MM.1S (cell line): ENCODE measurements at regions not wholly inside any gene's neighbourhood (a gene's known extent, or its start where the extent isn't known, plus 50 kb on each side); places are given as distances from the start of the nearest gene placed in this dataset.

Experiments
- EZH2phosphoT487 ChIP-seq: fragments of 300-600 bp; sonication (generic); IDR thresholded peaks from 2 replicates; pipeline ENCODE4 v1.6.1; 2018; ENCODE audit warnings: antibody characterized with exemption, low read length
- TF ChIP-seq, protein P1 (sequence below): fragments of 300-600 bp; sonication (generic); IDR thresholded peaks from 2 replicates; pipeline ENCODE4 v1.5.1; 2016; ENCODE audit warnings: antibody characterized with exemption, low read length, mixed read lengths

DNA sequence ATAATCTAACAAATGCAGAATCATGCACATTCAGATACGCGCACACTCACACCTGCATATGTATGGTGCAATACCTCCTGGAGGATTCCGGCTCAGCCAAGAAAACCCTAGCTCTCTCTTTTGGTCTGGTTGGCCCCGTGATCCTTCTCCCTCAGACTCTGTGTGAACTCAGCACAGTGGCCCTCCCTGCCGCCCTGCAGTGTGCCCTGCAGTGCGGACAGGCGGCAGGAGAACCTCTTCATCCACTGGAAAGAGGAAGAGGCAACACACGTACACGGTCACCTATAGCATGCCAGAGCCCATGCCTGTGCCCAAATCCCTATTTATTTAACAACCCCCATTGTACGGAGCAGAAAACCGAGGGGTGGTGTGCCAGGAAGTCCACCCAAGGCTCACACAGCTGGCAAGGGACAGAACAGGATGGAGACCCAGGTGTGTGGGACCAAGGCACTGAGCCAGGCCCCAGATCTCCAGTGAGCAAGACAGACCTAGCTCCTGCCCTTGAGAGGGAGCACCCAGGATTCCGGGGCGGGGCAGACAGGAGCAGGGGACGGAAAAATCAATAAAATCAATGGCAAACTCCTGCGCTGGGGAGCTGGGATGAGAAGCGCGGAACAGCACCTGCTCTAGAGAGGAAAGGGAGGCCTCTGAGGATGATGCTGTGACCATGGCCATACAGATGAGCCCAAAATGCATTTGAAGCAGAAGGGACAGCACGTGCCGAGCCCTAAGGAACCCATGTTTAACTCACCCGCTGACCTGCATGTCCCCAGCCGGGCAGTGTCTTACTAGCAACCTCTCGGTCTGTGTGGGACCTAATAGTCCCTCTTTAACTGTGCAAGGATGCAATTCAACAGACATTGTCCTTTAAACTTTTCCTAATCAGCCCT, 54.7 kb upstream of the CIBAR2 start:
- TF ChIP-seq, protein P1, sequence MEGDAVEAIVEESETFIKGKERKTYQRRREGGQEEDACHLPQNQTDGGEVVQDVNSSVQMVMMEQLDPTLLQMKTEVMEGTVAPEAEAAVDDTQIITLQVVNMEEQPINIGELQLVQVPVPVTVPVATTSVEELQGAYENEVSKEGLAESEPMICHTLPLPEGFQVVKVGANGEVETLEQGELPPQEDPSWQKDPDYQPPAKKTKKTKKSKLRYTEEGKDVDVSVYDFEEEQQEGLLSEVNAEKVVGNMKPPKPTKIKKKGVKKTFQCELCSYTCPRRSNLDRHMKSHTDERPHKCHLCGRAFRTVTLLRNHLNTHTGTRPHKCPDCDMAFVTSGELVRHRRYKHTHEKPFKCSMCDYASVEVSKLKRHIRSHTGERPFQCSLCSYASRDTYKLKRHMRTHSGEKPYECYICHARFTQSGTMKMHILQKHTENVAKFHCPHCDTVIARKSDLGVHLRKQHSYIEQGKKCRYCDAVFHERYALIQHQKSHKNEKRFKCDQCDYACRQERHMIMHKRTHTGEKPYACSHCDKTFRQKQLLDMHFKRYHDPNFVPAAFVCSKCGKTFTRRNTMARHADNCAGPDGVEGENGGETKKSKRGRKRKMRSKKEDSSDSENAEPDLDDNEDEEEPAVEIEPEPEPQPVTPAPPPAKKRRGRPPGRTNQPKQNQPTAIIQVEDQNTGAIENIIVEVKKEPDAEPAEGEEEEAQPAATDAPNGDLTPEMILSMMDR = no peak
- no peak for TF ChIP-seq EZH2phosphoT487
